Ishikawa (cell line): ENCODE measurements at regions not wholly inside any gene's neighbourhood (a gene's known extent, or its start where the extent isn't known, plus 50 kb on each side); places are given as distances from the start of the nearest gene placed in this dataset.

Experiments used
- CEBPB ChIP-seq: IDR thresholded peaks from 2 replicates; pipeline ENCODE4 v1.6.1; 2012
- EP300 ChIP-seq: IDR thresholded peaks from 2 replicates; pipeline ENCODE4 v1.6.1; 2012; ENCODE audit warnings: borderline replicate concordance
- RAD21 ChIP-seq: IDR thresholded peaks from 2 replicates; pipeline ENCODE4 v1.6.1; 2012; ENCODE audit warnings: low read depth
- YY1 ChIP-seq: IDR thresholded peaks from 2 replicates; pipeline ENCODE4 v1.6.1; 2012; ENCODE audit warnings: low read depth
- ZBTB7A ChIP-seq: IDR thresholded peaks from 2 replicates; pipeline ENCODE4 v1.6.1; 2012; ENCODE audit warnings: low read depth

DNA sequence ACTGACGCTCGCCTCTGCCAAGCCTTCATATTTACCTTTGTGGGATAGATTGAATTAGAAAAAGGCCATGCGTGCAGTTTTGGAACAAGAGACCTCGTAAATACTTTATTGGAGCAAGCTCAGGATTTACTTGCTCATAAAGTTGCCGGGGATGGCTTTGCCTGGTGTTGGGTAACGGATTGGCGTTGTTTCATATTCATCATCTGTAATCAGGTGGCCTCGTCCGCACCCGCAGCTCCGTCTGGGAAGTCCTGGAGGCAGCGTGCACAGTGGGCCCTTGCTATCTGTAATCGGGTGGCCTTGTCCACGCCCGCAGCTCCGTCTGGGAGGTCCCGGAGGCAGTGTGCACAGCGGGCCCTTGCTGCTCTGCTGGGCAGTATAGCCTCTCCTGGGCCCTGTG, 1209.3 kb downstream of the BRD1 start:
- TF ChIP-seq YY1 (no peak), EP300 (no peak), CEBPB (no peak), ZBTB7A (no peak), RAD21 (no peak)
